ENCODE measurements at regions not wholly inside any gene's neighbourhood (a gene's known extent, or its start where the extent isn't known, plus 50 kb on each side); places are given as distances from the start of the nearest gene placed in this dataset.

- intact Hi-C loops (cut with DNase I) = no loop called here
- TF ChIP-seq POLR2A (IDR thresholded peaks at IDR 0.05) = no peak
- no peak for TF ChIP-seq CTCF (IDR thresholded peaks at IDR 0.05)
- Histone ChIP-seq H3K27ac (no peak overlapping the region), H3K4me1 (replicated peaks in 1 of 2) (no peaks in the 10 kb centered on the region), H3K36me3 (replicated peaks in 1 of 2) (no peaks in the 10 kb centered on the region), H3K4me3 (no peak overlapping the region), H3K9me3 (replicated peaks in 1 of 3) (no peaks in the 10 kb centered on the region), H3K27me3 (peaks cover 8% of the 10 kb centered on the region)
- DNase-seq = no peak
- WGBS, 4 donors = 61 to 74% (median 69%) methylated on average over 25 to 37 of the region's 37 CpGs
These were observed 122.7 kb downstream of the PAPOLA start for GRCh38 chr14:96624661-96625425.

- intact Hi-C loops (cut with DNase I) = no loop called here
- no peaks in the 10 kb centered on the region for H3K36me3 ChIP-seq (replicated peaks in 1 of 2)
- DNase-seq = peak in 1 of 7 donors; percentile 5
These were observed 123.3 kb downstream of the PAPOLA start for GRCh38 chr14:96625426-96625985.

GRCh38 chr14:96626121-96626768, 124.1 kb downstream of the PAPOLA start:
- Histone ChIP-seq H3K27ac (no peak overlapping the region), H3K27me3 (peaks cover 8% of the 10 kb centered on the region), H3K9me3 (replicated peaks in 1 of 3) (no peaks in the 10 kb centered on the region), H3K4me1 (replicated peaks in 1 of 2) (no peaks in the 10 kb centered on the region), H3K4me3 (no peak overlapping the region), H3K36me3 (replicated peaks in 1 of 2) (no peaks in the 10 kb centered on the region)
- WGBS, 4 donors = 61 to 66% (median 64%) methylated on average over 16 of the region's 16 CpGs
- intact Hi-C loops (cut with DNase I) = no loop called here
- peak in 2 of 7 donors; percentile 9 to 12 for DNase-seq
- TF ChIP-seq CTCF (IDR thresholded peaks at IDR 0.05) = no peak
- TF ChIP-seq POLR2A (IDR thresholded peaks at IDR 0.05) = no peak

More at GRCh38 chr14:96625426-96625985, 123.3 kb downstream of the PAPOLA start:
- H3K4me1 ChIP-seq (replicated peaks in 1 of 2) = no peaks in the 10 kb centered on the region
- H3K4me3 ChIP-seq = no peak overlapping the region
- H3K27me3 ChIP-seq = peaks cover 8% of the 10 kb centered on the region
- WGBS, 4 donors = 56 to 62% (median 59%) methylated on average over 22 of the region's 22 CpGs
- TF ChIP-seq POLR2A (IDR thresholded peaks at IDR 0.05) (no peak), CTCF (IDR thresholded peaks at IDR 0.05) (no peak)
- no peaks in the 10 kb centered on the region for H3K9me3 ChIP-seq (replicated peaks in 1 of 3)
- H3K27ac ChIP-seq = no peak overlapping the region

GRCh38 chr14:96626916-96627315, 124.7 kb downstream of the PAPOLA start:
- no peaks in the 10 kb centered on the region for H3K36me3 ChIP-seq (replicated peaks in 1 of 2)
- 61 to 71% (median 66%) methylated on average over 13 to 14 of the region's 14 CpGs for WGBS, 4 donors
- DNase-seq = peak in 3 of 7 donors; percentile 3 to 20 (median 4)
- no peaks in the 10 kb centered on the region for H3K4me1 ChIP-seq (replicated peaks in 1 of 2)
- H3K27me3 ChIP-seq = peaks cover 8% of the 10 kb centered on the region
- TF ChIP-seq CTCF (IDR thresholded peaks at IDR 0.05) (no peak), POLR2A (IDR thresholded peaks at IDR 0.05) (no peak)
- H3K9me3 ChIP-seq (replicated peaks in 1 of 3) = no peaks in the 10 kb centered on the region
- intact Hi-C loops (cut with DNase I) = no loop called here
- H3K4me3 ChIP-seq = no peak overlapping the region
- H3K27ac ChIP-seq = no peak overlapping the region

Measured in adrenal gland (tissue), 9 donors.